DOHH2 (cell line): ENCODE measurements at regions not wholly inside any gene's neighbourhood (a gene's known extent, or its start where the extent isn't known, plus 50 kb on each side); places are given as distances from the start of the nearest gene placed in this dataset.

ENCODE experiments used
- CTCF ChIP-seq: fragments of 200-600 bp; sonication (generic); IDR thresholded peaks from one replicate; pipeline ENCODE4 v1.5.1; 2014; ENCODE audit warnings: antibody characterized with exemption, mild to moderate bottlenecking, low read depth, low read length; ENCODE audit not compliant: poor library complexity, severe bottlenecking
- EZH2phosphoT487 ChIP-seq: fragments of 200-600 bp; sonication (generic); IDR thresholded peaks from 2 replicates; pipeline ENCODE4 v1.6.1; 2017; ENCODE audit warnings: borderline replicate concordance, mild to moderate bottlenecking, antibody characterized with exemption, low read length, moderate library complexity, mixed read lengths

DNA sequence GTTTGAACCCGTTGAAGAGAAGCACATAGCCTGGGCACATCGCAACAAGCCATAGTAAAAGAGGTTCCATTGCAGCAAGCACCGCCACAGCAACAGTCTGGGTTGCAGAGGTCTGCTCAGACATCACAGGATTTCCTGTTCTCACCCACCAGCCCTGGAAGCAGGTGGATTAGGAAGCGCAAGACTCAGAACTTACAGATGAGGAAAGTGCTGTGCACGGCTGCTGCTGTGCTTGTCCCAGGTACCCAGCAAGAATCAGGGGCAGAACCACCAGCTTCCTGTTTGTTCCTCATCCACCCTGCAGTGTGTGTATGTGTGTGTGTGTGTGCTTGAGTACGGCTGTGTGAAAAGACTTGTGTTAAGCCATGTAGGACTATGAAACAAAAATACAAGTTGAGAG lies 124.7 kb upstream of the IRX2 start:
- no peak for TF ChIP-seq CTCF
- no peak for TF ChIP-seq EZH2phosphoT487
